HepG2 (cell line): ENCODE measurements at regions not wholly inside any gene's neighbourhood (a gene's known extent, or its start where the extent isn't known, plus 50 kb on each side); places are given as distances from the start of the nearest gene placed in this dataset.

ENCODE experiments used
- ATAC-seq: fragments of 200-7000 bp; cut with Tn5 transposase; 3 replicates; pipeline ENCODE4 v1.9.1; 2020; ENCODE audit warnings: mild to moderate bottlenecking, moderate library complexity
- BruUV-seq: library from RNA; stranded (reverse); fragments of 400-500 nt; replicated peaks from 2 replicates; lab custom pipeline; 2021; lab: Mats Ljungman, UMichigan
- CTCF ChIA-PET: fragments of 300-600 bp; formaldehyde crosslinking; extraction: SDS; loops from one replicate; lab custom pipeline; 2021; ENCODE audit warnings: low total read pairs, inconsistent platforms, low intra/inter-chr PET ratio; lab: Yijun Ruan, JAX
- POLR2A ChIA-PET: fragments of 350-600 bp; sonication (Branson Sonifier 250); formaldehyde crosslinking; loops from one replicate; lab custom pipeline; 2020; ENCODE audit warnings: antibody characterized with exemption, inconsistent platforms; lab: Yijun Ruan, JAX
- DNase-seq: peaks from one replicate; pipeline ENCODE4 v3.0.0-alpha.2; 2015; ENCODE audit warnings: low spot score
- FAIRE-seq: peaks from 3 replicates; lab custom pipeline; 2011; peaks lifted over from hg19 to GRCh38; lab: Jason Lieb, UNC
- H2AFZ ChIP-seq: one replicate; pipeline ENCODE4 v1.6.1; 2011; ENCODE audit warnings: low read length, inconsistent platforms
- H3K27ac ChIP-seq: fragments of 300-600 bp; 3 replicates; pipeline ENCODE4 v1.8.0; 2011; ENCODE audit warnings: mixed run types, mild to moderate bottlenecking, mixed read lengths, low read length, inconsistent platforms; ENCODE audit not compliant: insufficient read depth; ENCODE audit errors: extremely low read length
- H3K27me3 ChIP-seq, 2 experiments: fragments of 200-600 bp in 1 of 2; 2 replicates in 1 of 2; 3 replicates in 1 of 2; pipeline versions ENCODE4 v1.6.0 to v1.8.0; 2011; ENCODE audit warnings: low read length in 2 of 2, mild to moderate bottlenecking in 2 of 2, moderate library complexity in 2 of 2, inconsistent platforms in 1 of 2; ENCODE audit not compliant: insufficient read depth in 2 of 2, control insufficient read depth in 1 of 2
- H3K36me3 ChIP-seq, 2 experiments: fragments of 200-600 bp in 1 of 2; replicated peaks in 1 of 2; 2 replicates in 1 of 2; 3 replicates in 1 of 2; pipeline versions ENCODE4 v1.5.1 to v1.8.0; 2011; ENCODE audit warnings: low read length in 2 of 2, inconsistent platforms in 1 of 2; ENCODE audit not compliant: insufficient read depth in 2 of 2, control insufficient read depth in 1 of 2
- H3K4me1 ChIP-seq: 2 replicates; pipeline ENCODE4 v1.5.1; 2012; ENCODE audit warnings: low read length, inconsistent platforms; ENCODE audit not compliant: insufficient read depth
- H3K4me2 ChIP-seq: 2 replicates; pipeline ENCODE4 v1.6.0; 2011; ENCODE audit warnings: low read depth, low read length, inconsistent platforms
- H3K4me3 ChIP-seq, 3 experiments: fragments of 200-600 bp in 1 of 3; sonication (generic), shearing (Covaris generic) in 1 of 3; replicated peaks in 1 of 3; 2 replicates each; pipeline ENCODE4 v1.5.1; 2011 to 2016; ENCODE audit warnings: low read length in 3 of 3, inconsistent platforms in 2 of 3, low read depth in 2 of 3, mild to moderate bottlenecking in 2 of 3, control low read depth in 1 of 3, mixed read lengths in 1 of 3; ENCODE audit not compliant: insufficient read depth in 1 of 3
- H3K79me2 ChIP-seq: one replicate; pipeline ENCODE4 v1.6.1; 2011; ENCODE audit warnings: low read length, inconsistent platforms; ENCODE audit not compliant: insufficient read depth
- H3K9ac ChIP-seq: 2 replicates; pipeline ENCODE4 v1.6.0; 2011; ENCODE audit warnings: mild to moderate bottlenecking, low read depth, low read length, inconsistent platforms; ENCODE audit not compliant: insufficient read depth
- H3K9me3 ChIP-seq: 2 replicates; pipeline ENCODE4 v1.5.1; 2012; ENCODE audit warnings: mild to moderate bottlenecking, low read length
- H4K20me1 ChIP-seq: 2 replicates; pipeline ENCODE4 v1.6.0; 2011; ENCODE audit warnings: inconsistent platforms, mild to moderate bottlenecking, low read length, moderate library complexity; ENCODE audit not compliant: insufficient read depth
- HMGA1 ChIP-seq: sonication (generic); formaldehyde crosslinking; conservative IDR thresholded peaks from 2 replicates; pipeline ENCODE4 v1.4.0; 2020; ENCODE audit warnings: missing genetic modification reagents
- ZBTB33 ChIP-seq: sonication (generic); formaldehyde crosslinking; IDR thresholded peaks from 2 replicates; pipeline ENCODE4 v1.4.0; 2020; ENCODE audit warnings: missing genetic modification reagents
- ZEB1 ChIP-seq: IDR thresholded peaks from 2 replicates; pipeline ENCODE4 v1.6.1; 2012; ENCODE audit warnings: mild to moderate bottlenecking, low read depth, inconsistent platforms; ENCODE audit not compliant: insufficient replicate concordance
- ZFP91 ChIP-seq: sonication (generic); formaldehyde crosslinking; IDR thresholded peaks from 2 replicates; pipeline ENCODE4 v1.9.0; 2022; ENCODE audit warnings: missing genetic modification reagents, mild to moderate bottlenecking, borderline replicate concordance
- ZNF281 ChIP-seq: sonication (generic); formaldehyde crosslinking; IDR thresholded peaks from 2 replicates; pipeline ENCODE4 v1.4.0; 2020; ENCODE audit warnings: missing genetic modification reagents, borderline replicate concordance
- WGBS: methylation state at CpG from one replicate; pipeline ENCODE4 v1.1.6; 2017; ENCODE audit warnings: low lambda C conversion rate; 5-methylcytosine and 5-hydroxymethylcytosine counted together
- in situ Hi-C: cut with HindIII; loops from 2 replicates; pipeline ENCODE4 v1.10.0; 2017; ENCODE audit warnings: low pct_unique_long_range_greater_than_20kb; ENCODE audit not compliant: extremely low pct_ligation_motif_present
- intact Hi-C: fragments of 100-400 bp; cut with micrococcal nuclease; formaldehyde crosslinking; loops from one replicate; pipeline ENCODE4 v1.10.0; 2022; ENCODE audit not compliant: unreplicated experiment

- no peak overlapping the region for H3K4me2 ChIP-seq
- no peak for FAIRE-seq
- CTCF ChIA-PET = no interaction called here
Observed at GRCh38 chr18:37628470-37629220, 63.0 kb upstream of the CELF4 start.

More at GRCh38 chr18:37628470-37629220, 63.0 kb upstream of the CELF4 start:
- TF ChIP-seq ZBTB33 (CRISPR knock-in tag) (no peak), ZFP91 (CRISPR knock-in tag) (no peak), ZNF281 (no peak), HMGA1 (CRISPR knock-in tag) (no peak), ZEB1 (no peak)
- Histone ChIP-seq H3K27me3 (no peaks in the 10 kb centered on the region), H3K4me3 (no peak overlapping the region), H4K20me1 (no peaks in the 10 kb centered on the region), H3K79me2 (no peaks in the 10 kb centered on the region), H3K9me3 (no peaks in the 10 kb centered on the region), H2AFZ (no peak overlapping the region), H3K9ac (no peak overlapping the region), H3K36me3 (no peaks in the 10 kb centered on the region), H3K27ac (no peak overlapping the region), H3K4me1 (no peaks in the 10 kb centered on the region)
- 0% methylated on average over 1 of the region's 3 CpGs for WGBS
- intact Hi-C loops = no loop called here
- no TSS peak for BruUV-seq
- DNase-seq (no peak), ATAC-seq (no peak)
- POLR2A ChIA-PET = no interaction called here
- in situ Hi-C loops = no loop called here
